GM12878 (cell line): ENCODE measurements at regions not wholly inside any gene's neighbourhood (a gene's known extent, or its start where the extent isn't known, plus 50 kb on each side); places are given as distances from the start of the nearest gene placed in this dataset.

Experiments
- HDAC2 ChIP-seq: fragments of 200-600 bp; sonication (generic); IDR thresholded peaks from 2 replicates; pipeline ENCODE4 v1.6.1; 2017
- POLR2AphosphoS5 ChIP-seq: IDR thresholded peaks from 2 replicates; pipeline ENCODE4 v1.6.1; 2011; ENCODE audit warnings: mild to moderate bottlenecking, low read length, inconsistent platforms
- SUZ12 ChIP-seq: fragments of 200-600 bp; sonication (generic); IDR thresholded peaks from one replicate; pipeline ENCODE4 v1.6.1; 2018; ENCODE audit warnings: antibody characterized with exemption, mild to moderate bottlenecking; ENCODE audit not compliant: unreplicated experiment
- TF ChIP-seq, protein P1 (sequence below): fragments of 450-650 bp; IDR thresholded peaks from 2 replicates; pipeline ENCODE4 v1.6.1; 2017; ENCODE audit warnings: mild to moderate bottlenecking, moderate library complexity
- TF ChIP-seq, protein P2 (sequence below): fragments of 150-350 bp; IDR thresholded peaks from 2 replicates; pipeline ENCODE4 v1.6.1; 2014; ENCODE audit warnings: mild to moderate bottlenecking, low read depth, low read length
- TF ChIP-seq, protein P3 (sequence below): IDR thresholded peaks from 2 replicates; pipeline ENCODE4 v1.6.1; 2012; ENCODE audit warnings: low read depth, low read length, improper control_type of control experiment

DNA sequence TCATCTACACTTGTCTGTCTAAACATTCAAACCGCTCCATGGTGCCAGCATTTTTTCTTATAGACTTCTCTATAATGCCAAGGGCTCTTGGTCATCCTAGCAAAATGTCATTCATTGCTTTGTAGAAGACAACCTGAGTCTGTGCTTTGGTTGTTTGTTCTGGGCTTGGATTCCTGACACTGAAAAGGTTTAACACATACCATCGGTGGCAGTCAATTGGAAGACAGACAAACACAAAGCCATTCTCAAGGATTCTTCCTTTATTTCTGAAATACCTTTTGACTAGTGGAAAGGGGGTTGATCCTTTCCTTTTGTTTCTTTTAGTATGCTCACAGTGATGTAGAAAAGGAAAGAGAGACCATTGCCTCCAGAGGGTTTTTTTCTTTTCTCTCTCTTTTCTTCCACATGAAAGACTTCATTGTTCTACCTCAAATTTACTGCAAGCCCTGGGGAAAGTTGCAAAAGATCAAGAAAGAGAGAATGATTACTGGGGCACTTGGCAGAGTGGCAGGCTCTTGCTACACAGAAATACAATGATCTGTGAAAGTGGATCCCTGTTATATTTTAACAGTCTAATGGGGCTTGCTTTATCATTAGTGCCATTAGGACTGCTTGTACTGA is 66.4 kb upstream of the TMC1 start (continued):
- TF ChIP-seq, protein P1, sequence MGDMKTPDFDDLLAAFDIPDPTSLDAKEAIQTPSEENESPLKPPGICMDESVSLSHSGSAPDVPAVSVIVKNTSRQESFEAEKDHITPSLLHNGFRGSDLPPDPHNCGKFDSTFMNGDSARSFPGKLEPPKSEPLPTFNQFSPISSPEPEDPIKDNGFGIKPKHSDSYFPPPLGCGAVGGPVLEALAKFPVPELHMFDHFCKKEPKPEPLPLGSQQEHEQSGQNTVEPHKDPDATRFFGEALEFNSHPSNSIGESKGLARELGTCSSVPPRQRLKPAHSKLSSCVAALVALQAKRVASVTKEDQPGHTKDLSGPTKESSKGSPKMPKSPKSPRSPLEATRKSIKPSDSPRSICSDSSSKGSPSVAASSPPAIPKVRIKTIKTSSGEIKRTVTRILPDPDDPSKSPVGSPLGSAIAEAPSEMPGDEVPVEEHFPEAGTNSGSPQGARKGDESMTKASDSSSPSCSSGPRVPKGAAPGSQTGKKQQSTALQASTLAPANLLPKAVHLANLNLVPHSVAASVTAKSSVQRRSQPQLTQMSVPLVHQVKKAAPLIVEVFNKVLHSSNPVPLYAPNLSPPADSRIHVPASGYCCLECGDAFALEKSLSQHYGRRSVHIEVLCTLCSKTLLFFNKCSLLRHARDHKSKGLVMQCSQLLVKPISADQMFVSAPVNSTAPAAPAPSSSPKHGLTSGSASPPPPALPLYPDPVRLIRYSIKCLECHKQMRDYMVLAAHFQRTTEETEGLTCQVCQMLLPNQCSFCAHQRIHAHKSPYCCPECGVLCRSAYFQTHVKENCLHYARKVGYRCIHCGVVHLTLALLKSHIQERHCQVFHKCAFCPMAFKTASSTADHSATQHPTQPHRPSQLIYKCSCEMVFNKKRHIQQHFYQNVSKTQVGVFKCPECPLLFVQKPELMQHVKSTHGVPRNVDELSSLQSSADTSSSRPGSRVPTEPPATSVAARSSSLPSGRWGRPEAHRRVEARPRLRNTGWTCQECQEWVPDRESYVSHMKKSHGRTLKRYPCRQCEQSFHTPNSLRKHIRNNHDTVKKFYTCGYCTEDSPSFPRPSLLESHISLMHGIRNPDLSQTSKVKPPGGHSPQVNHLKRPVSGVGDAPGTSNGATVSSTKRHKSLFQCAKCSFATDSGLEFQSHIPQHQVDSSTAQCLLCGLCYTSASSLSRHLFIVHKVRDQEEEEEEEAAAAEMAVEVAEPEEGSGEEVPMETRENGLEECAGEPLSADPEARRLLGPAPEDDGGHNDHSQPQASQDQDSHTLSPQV: no peak
- TF ChIP-seq, protein P2, sequence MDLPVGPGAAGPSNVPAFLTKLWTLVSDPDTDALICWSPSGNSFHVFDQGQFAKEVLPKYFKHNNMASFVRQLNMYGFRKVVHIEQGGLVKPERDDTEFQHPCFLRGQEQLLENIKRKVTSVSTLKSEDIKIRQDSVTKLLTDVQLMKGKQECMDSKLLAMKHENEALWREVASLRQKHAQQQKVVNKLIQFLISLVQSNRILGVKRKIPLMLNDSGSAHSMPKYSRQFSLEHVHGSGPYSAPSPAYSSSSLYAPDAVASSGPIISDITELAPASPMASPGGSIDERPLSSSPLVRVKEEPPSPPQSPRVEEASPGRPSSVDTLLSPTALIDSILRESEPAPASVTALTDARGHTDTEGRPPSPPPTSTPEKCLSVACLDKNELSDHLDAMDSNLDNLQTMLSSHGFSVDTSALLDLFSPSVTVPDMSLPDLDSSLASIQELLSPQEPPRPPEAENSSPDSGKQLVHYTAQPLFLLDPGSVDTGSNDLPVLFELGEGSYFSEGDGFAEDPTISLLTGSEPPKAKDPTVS: no peak
- TF ChIP-seq, protein P3, sequence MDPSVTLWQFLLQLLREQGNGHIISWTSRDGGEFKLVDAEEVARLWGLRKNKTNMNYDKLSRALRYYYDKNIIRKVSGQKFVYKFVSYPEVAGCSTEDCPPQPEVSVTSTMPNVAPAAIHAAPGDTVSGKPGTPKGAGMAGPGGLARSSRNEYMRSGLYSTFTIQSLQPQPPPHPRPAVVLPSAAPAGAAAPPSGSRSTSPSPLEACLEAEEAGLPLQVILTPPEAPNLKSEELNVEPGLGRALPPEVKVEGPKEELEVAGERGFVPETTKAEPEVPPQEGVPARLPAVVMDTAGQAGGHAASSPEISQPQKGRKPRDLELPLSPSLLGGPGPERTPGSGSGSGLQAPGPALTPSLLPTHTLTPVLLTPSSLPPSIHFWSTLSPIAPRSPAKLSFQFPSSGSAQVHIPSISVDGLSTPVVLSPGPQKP: no peak
- TF ChIP-seq POLR2AphosphoS5 (no peak), HDAC2 (no peak), SUZ12 (no peak)
